RWPE1 (cell line): ENCODE measurements at regions not wholly inside any gene's neighbourhood (a gene's known extent, or its start where the extent isn't known, plus 50 kb on each side); places are given as distances from the start of the nearest gene placed in this dataset.

Experiments
- CTCF ChIA-PET: fragments of 350-600 bp; sonication (Branson Sonifier 250); formaldehyde crosslinking; extraction: SDS; loops from one replicate; lab custom pipeline; 2021; lab: Yijun Ruan, JAX
- POLR2A ChIA-PET: fragments of 400-600 bp; formaldehyde crosslinking; extraction: SDS; loops from one replicate; lab custom pipeline; 2020; ENCODE audit warnings: antibody characterized with exemption; ENCODE audit not compliant: low non-redundant PET; lab: Yijun Ruan, JAX
- DNase-seq: peaks from one replicate; pipeline ENCODE4 v3.0.0; 2012; ENCODE audit warnings: low spot score
- H3K27ac ChIP-seq: fragments of 450-650 bp; 2 replicates; pipeline ENCODE4 v1.5.1; 2017
- CTCF ChIP-seq: fragments of 450-650 bp; conservative IDR thresholded peaks from 2 replicates; pipeline ENCODE4 v1.5.1; 2017; ENCODE audit warnings: low read depth, mild to moderate bottlenecking

- no peak overlapping the region for H3K27ac ChIP-seq
- ChIA-PET POLR2A (no interaction called here), CTCF (interaction anchor here (0.6 to 1.8 kb wide), 3 partner anchors 16 to 288 kb away, joined by 3 to 10 read pairs (median 3); no protein-coding TSS in a partner anchor)
- peak; percentile 86 for TF ChIP-seq CTCF
- peak; percentile 59 for DNase-seq
These were observed 135.6 kb upstream of the ZNF236 start for GRCh38 chr18:76686737-76687231.

- no peak for TF ChIP-seq CTCF
- no peak for DNase-seq
- no peak overlapping the region for H3K27ac ChIP-seq
- ChIA-PET CTCF (interaction anchor here (0.6 kb wide), 1 partner anchor 9 kb away, joined by 4 read pairs; no protein-coding TSS in a partner anchor), POLR2A (no interaction called here)
These were observed 136.5 kb upstream of the ZNF236 start for GRCh38 chr18:76685860-76686259.

GRCh38 chr18:76685402-76685801 is 137.0 kb upstream of the ZNF236 start:
- no peak overlapping the region for H3K27ac ChIP-seq
- no peak for DNase-seq
- POLR2A ChIA-PET = no interaction called here
- TF ChIP-seq CTCF = no peak
- CTCF ChIA-PET = interaction anchor here (0.6 kb wide), 1 partner anchor 10 kb away, joined by 4 read pairs; no protein-coding TSS in a partner anchor

GRCh38 chr18:76684265-76684664 is 138.1 kb upstream of the ZNF236 start:
- no peak for DNase-seq
- CTCF ChIA-PET = no interaction called here
- POLR2A ChIA-PET = no interaction called here
- H3K27ac ChIP-seq = no peak overlapping the region
- no peak for TF ChIP-seq CTCF

GRCh38 chr18:76679945-76680344 is 142.4 kb upstream of the ZNF236 start:
- ChIA-PET POLR2A (no interaction called here), CTCF (no interaction called here)
- no peak overlapping the region for H3K27ac ChIP-seq
- no peak for TF ChIP-seq CTCF
- DNase-seq = no peak

GRCh38 chr18:76679259-76679658 is 143.1 kb upstream of the ZNF236 start:
- no peak for TF ChIP-seq CTCF
- no peak for DNase-seq
- H3K27ac ChIP-seq = no peak overlapping the region
- ChIA-PET CTCF (no interaction called here), POLR2A (no interaction called here)
